ENCODE measurements at regions not wholly inside any gene's neighbourhood (a gene's known extent, or its start where the extent isn't known, plus 50 kb on each side); places are given as distances from the start of the nearest gene placed in this dataset.

GRCh38 chr4:110296892-110297291, 98.5 kb upstream of the ELOVL6 start:
- 0 out of 2 replicates have a peak, but pooled peaks cover 8% of the 10 kb centered on the region for H3K9me2 ChIP-seq (ENCODE audit: insufficient read depth)
- Mint-ChIP-seq H3K9me3 (no peaks in the 10 kb centered on the region), H3K4me1 (no peaks in the 10 kb centered on the region), H3K27me3 (ENCODE audit: insufficient read depth, low read depth, poor library complexity) (no peaks in the 10 kb centered on the region), H3K27ac (no peak overlapping the region), H3K4me3 (no peak overlapping the region), H3K36me3 (ENCODE audit: low read depth) (no peaks in the 10 kb centered on the region)
- ATAC-seq, result no peak
- no peaks in the 10 kb centered on the region for H4K20me1 ChIP-seq (replicated peaks; ENCODE audit: insufficient read depth)
- no peak for TF ChIP-seq JUNB (IDR thresholded peaks at IDR 0.05; ENCODE audit: unreplicated experiment)
- TF ChIP-seq EZH2phosphoT487 (IDR thresholded peaks at IDR 0.05; ENCODE audit: unreplicated experiment), result no peak
- TF ChIP-seq NANOG (IDR thresholded peaks at IDR 0.05; ENCODE audit: borderline replicate concordance), result no peak
- no peak for TF ChIP-seq ZNF462 (CRISPR knock-in tag; IDR thresholded peaks at IDR 0.05)
- TF ChIP-seq STAT1 (IDR thresholded peaks at IDR 0.05; ENCODE audit: unreplicated experiment), result no peak
- no peak for TF ChIP-seq EZH2 (IDR thresholded peaks at IDR 0.05; ENCODE audit: low read depth, unreplicated experiment)
- no peak for TF ChIP-seq REST (IDR thresholded peaks at IDR 0.05; ENCODE audit: unreplicated experiment)
- no peak for TF ChIP-seq POLR2AphosphoS5 (IDR thresholded peaks at IDR 0.05; ENCODE audit: low read depth)
- no peak for TF ChIP-seq CREB1 (CRISPR knock-in tag; IDR thresholded peaks at IDR 0.05; ENCODE audit: low read depth)
- no peak for TF ChIP-seq ZNF331 (CRISPR knock-in tag; IDR thresholded peaks at IDR 0.05; ENCODE audit: low read depth)
- no peak for TF ChIP-seq ZNF114 (CRISPR knock-in tag; IDR thresholded peaks at IDR 0.05)
- TF ChIP-seq ETS1 (IDR thresholded peaks at IDR 0.05), result no peak
- TF ChIP-seq CTCF (conservative IDR thresholded peaks at IDR 0.05; ENCODE audit: low read depth in 2 of 2), result no peak
- H2AFZ ChIP-seq, result no peak overlapping the region
- H3K27ac ChIP-seq (ENCODE audit: low read depth), result no peak overlapping the region
- H3K4me2 ChIP-seq, result no peak overlapping the region
- H3K36me3 ChIP-seq (ENCODE audit: insufficient read depth), result no peaks in the 10 kb centered on the region
- H3K4me1 ChIP-seq (ENCODE audit: insufficient read depth), result no peaks in the 10 kb centered on the region
- no peaks in the 10 kb centered on the region for H3F3A ChIP-seq (replicated peaks; ENCODE audit: low read depth)
- no peaks in the 10 kb centered on the region for H3K79me2 ChIP-seq (replicated peaks; ENCODE audit: insufficient read depth)
- no peak for DNase-seq (ENCODE audit: low spot score)
- H3K4me3 ChIP-seq, result no peak overlapping the region
- H3K27me3 ChIP-seq (ENCODE audit: insufficient read depth), result no peaks in the 10 kb centered on the region
